SIG-M5 treated with dmso at 0.1 percent for 504 hours (cell line): ENCODE measurements at regions not wholly inside any gene's neighbourhood (a gene's known extent, or its start where the extent isn't known, plus 50 kb on each side); places are given as distances from the start of the nearest gene placed in this dataset.
A peak's percentile ranks its signal among the peaks of the same experiment; 100 is the strongest.

ENCODE experiments used
- DNase-seq: peaks from one replicate; lab custom pipeline; 2025; ENCODE audit not compliant: unreplicated experiment; lab: John Stamatoyannopoulos, UW

DNA sequence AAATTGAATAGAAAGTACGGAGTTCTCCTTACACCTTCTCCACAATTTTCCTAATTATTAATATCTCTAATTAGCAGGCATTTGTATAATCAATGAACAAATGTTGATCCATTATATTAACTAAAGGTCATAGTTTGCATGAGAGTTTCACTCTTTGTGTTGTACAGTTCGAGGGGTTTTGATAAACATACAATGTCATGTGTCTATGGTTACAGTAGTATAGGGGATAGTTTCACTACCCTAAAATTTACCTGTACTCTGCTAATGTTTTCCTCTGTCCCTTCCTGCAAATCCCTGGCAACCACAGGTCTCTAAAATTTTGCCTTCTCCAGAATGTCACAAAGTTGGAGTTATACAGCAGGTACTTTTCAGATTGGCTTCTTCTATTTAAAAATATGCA, 1199.8 kb upstream of the GJE1 start:
- DNase-seq = no peak

DNA sequence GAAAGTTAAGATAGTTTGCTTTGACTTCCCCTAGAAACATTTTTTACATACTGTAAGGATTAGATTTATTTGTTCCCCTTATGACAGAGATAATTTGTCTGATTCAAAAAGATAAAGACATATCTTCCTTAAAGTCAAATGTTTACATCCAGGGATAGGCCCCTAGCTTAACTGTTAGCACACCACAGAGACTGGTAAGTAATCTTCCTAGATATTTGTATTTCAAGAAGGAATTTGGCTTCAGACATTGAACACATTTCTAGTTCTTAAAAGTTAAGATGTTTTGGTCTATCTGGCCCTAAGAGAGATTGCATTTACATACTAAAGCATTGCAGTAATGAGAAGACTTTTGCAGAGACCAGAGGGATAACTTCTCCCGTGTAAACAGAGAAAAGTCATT, 1201.1 kb upstream of the GJE1 start:
- no peak for DNase-seq

DNA sequence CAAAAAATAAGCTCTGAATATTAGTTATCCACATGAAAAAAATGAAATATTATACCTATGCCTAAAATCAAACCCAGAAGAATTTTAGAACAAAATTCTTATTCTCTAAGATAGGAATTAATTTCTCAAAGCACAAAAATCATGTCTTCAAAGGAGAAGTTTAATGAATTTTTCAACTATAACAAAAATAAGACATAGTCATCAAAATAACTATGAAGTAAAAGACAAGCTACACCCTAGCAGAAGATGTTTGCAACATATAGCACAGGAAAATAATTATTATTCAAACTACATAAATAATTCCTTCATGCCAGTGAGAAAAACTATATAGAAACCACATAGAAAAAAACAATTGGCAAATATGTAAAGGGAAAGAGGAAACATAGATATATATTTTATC, 1203.6 kb upstream of the GJE1 start:
- no peak for DNase-seq

DNA sequence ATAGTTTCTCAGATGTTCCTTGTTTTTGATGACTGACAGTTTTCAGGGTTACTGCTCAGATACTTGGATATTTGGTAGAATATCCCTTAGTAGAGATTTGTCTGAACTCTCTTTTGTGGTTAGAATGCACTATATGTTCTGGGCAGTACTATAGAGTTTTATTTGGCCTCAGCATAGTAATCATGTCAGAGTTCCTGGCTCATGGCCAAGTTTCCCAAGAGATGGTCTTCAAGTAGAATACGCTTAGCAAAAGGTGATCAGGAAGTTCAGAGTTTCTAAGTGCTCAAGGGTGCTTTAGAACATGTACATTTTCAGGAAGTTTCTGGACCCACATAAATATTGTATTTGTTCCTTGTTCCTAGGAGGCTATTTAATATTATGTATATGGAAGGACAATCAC, 1209.7 kb upstream of the GJE1 start:
- DNase-seq = no peak

DNA sequence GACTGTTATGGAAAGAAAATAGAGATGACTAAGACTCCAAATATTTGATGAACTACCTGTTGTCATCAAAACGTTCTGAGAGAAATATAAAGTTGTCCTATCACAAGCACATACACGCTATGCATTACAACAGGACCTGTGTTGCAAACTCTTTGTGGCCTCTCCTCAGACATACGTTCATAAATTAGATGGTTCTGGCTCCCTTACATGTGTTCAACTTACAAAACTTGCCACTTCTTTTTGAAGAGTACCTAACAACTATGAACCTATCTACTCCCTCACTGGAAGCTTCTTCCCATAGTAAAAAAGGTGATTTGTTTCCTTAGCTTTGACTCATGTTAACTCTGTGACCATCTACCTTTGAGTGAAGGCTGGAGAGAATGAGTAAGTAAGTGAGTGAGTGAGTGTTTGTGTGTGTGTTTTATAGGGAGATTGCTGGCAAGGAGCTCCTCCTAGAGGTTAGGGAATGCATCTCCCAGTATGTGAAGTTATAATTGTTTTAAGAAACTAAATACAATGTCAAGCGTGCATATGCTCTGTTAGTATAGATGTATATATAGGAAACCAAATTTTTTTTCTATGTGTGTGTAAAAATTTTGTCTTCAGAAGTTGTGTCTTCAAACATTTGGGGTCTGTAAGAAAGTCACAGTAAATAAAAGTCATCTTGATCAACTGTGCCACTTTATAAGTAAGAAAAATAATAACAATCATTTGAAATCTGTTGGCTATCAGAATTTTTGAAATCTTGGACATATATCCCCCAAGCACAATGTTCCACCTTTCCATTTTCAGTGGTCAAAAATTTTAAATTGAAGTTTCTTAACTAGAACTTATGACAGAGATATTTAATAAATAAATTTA, 1211.1 kb upstream of the GJE1 start:
- DNase-seq = peak; percentile 77

DNA sequence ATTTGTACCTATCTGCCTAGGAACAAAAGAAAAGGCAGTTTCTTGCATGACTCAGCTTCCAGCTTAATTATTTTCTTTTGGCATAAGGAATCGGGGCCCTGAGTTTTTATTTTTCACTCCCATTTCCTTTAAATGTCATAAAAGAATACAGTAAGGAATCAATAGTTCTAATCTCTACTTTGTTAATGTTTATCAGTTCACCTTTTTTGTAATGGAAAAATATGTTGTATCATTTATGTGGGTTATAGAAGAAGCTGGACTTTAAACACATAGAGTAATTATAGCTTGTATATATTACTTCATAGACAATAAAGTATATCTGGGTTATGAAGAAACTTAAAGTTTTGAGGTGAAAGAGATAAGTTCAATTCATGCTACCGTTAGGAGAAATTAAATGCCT, 1214.8 kb upstream of the GJE1 start:
- no peak for DNase-seq

DNA sequence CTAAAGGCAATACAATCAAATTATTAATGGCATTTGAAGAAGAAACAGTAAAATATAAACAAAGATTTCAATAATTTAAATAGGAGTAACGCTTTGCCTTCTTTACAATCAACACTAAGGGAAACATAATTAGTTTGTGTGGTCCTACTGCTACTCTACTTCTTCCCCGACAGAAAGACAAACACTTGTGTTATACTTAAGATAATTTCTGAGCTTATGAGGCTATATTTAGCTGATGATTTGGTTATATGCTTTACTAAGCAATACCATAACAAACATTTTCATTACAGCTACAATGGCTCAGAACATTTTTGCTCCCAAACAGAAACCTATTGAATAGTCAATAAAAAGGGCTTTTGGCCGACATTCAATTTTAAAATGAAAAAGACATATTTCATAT, 1217.2 kb upstream of the GJE1 start:
- no peak for DNase-seq

DNA sequence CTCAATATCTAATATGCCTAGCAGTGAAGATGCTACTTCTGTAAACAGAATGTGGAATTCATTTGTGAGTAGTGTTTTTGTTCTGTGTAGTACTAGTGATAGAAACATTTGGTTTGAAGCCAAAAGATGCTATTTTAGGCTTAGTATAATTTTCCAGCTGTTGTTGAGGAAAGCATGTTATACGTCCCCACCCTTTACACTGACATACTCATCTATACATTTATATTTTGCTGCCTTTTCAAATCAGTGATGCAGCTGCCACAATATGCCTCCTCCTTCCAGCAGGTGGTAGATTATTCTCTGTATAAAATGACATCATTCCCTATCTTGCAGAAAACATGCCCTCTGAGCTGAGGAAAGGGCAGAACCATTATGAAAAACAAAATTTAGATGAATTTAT, 1217.6 kb upstream of the GJE1 start:
- DNase-seq = no peak

DNA sequence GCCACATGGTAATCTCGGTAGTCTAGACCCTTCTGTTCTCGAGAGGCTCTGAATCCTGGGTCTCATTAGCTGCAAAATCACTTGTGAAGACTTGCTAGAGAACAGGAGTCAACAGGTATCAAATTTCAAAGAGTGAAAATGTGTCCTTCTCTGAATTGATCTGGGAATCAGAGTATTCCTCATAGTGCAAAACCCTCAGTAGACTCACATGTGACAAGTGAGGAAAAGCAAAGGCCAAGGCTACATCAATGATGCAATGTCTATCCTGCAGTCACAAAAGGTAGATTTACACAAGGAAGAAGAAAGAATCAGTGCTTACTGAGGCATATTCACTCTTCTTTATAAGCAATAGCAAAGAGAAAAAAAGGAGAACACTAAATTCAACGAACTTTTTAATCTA, 1220.0 kb upstream of the GJE1 start:
- no peak for DNase-seq

DNA sequence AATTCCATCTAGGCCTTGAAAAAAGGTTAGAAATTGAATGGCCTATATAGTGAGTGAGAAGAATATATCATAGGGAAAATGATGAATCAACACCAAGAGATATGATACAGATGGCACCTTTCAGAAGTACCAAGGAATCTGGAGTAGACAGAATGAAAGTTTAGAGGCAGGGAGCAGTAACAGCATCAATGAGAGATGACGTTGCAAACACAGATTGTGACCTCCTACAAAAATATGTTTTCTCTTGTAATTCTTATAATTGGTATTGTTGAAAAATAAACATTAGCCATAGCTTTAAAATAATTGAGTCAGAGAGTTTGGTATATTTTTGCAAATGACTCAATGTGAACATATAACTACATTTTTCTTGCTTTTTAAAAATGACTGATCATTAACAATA, 1223.1 kb upstream of the GJE1 start:
- DNase-seq = no peak

DNA sequence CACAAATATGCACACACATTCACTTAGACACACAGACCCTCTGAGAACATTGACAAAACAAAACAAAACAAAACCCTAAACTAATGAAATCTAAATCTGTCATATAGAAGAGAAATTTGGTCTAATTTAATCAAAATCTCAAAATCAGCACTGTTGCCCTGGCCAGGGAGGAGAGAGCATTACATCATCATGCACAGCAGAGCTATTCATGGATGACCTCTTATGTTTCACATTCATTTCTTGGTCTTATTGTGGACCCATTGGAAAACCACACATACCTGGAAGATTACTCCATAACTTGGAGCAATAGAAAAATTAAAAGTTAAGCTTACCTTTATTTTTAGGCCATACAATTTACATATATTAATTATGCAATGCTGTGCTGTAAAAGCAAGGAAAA, 1223.6 kb upstream of the GJE1 start:
- no peak for DNase-seq

DNA sequence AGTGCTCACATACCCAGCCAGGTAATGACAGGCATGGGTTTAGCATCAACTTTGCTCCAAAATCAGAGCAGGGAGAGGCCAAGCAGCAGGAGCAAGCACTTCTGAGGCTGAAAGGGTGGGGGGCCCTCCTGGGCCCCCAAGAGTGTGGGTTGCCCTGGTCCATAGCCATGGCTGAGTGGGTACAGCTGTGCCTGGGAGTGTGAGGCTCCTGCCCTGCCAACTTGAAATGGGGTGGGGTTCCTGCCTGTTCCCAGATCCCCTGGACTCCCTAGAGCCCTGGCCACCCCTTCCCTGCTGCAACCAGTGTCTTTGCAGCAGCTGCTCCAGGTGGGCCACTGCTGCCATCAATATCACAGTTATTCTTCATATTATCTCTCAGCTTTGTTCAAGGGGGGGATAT, 1224.2 kb upstream of the GJE1 start:
- no peak for DNase-seq

DNA sequence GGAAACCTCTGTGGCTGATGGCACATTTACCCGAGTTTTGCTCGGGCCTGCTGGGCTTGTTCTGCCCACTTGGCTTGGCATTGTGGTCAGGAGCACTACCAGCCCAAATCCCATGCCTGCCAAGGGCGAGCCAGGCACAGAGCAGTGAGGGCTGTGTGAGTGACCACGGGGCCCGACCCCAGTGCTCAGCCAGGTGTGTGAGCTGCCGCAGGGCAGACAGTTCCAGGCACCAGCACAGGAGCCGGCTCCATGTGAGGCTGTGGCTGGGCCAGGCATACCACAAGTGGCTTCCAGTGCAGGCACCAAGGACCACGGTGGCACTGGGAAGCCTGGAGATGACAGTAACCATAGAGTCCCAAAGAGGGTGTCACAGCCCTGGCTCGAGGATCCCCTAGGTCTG, 1225.5 kb upstream of the GJE1 start:
- DNase-seq = no peak

DNA sequence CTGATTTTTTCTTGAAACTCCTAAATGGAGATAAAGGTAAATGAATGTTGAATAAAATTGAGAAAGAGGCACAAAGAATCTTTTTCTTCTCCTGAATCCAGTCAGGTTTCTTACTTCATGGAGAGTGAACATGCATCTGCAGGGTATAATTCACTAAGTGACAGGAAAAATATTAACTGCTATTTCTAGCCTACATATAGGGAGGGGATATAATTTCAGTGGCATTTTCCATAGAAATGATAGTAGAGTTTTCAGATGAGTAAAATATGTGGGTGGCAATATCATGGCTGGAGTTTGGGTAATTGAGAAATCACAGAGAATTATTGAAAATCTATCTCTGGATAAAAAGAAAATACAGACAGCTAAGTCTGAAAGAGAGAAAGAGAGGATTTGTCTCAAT, 1227.0 kb upstream of the GJE1 start:
- no peak for DNase-seq

DNA sequence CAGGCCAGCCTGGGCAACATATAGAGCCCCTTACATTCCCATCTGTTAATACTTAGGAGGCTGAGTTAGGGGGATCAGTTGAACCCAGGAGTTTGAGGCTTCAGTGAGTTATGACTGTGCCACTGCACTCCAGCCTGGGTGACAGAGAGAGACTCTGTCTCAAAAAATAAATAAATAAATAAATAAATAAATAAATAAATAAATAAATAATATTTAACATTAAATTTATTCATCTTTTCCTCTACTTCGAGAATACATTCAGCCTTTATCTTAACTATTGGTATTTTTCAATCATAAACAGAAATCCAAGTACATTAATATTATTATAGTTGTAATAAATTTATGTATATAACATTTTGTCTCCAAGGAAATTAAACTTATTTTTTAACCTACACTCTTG, 1227.7 kb upstream of the GJE1 start:
- DNase-seq = no peak

DNA sequence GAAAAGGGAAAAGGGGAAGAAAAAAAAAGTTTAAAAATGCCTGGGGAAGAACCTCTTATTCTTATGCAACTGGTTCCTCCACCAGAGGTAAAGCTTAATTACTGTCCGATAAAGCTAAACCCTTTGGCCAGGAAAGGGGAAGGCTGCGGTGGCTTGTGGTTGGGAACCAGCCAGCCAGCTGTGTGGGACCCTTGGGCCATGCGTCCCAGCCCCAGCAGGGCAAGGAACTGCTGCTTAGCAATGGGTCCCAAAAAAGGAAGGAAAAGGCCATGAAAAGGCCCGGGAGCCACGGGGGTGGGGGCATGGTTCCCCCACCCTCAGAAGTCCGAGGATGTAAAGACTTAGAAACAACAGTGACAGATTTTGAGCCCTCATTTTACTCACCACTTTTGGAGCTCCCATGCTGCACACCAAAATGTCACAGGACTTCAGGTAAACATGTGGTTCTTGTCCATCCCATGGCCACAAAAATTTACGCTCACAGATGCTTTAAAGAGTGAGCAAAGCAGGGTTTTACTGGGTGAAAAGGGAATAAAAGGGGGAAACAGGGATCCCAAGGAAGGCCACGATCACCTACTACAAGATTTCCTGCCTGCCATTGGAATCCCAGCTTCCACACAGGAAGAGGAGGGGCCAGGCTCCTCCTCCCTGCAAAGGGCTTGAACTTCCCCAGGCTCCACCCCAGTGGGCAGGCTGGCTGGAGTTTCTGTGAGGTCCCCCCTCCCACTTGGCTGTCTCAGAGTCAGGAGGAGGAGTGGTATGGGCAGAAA, 1234.7 kb upstream of the GJE1 start:
- DNase-seq = peak; percentile 42

DNA sequence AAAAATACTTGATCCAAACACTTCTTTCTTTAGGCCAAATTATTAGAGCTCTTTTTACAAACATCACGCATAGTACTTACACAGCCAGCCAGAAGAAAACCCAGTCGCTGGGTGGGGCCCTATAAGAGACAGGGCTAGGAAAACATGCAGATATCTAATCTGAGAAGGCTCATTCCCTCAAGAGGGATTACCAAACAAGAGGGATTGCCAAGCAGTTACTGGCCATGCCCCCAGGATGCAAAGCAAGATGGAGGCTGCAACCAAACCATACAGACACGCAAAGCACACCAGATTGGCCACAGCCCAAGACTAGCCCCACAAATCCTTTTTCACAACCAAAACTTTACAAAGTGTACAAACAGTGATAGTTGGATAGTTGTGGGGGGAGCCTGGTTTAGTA, 1235.4 kb upstream of the GJE1 start:
- peak; percentile 42 for DNase-seq

DNA sequence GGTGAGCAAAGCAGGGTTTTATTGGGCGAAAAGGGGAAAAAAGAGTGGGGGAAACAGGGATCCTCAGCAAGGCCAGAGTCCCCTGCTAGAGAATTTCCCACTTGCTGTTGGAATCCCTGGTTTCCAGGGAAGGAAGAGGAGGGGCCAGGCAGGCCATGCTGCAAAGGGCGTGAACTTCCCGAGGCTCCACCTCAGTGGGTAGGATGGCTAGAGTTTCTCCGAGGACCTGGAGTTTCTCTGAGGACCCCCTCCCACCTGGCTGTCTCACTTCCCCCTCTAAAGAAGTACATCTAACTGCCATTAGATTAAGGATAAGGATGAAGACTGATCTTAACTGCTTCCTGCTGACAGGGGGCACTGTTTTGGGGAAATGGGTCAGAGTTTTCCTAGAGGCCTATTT, 1239.3 kb upstream of the GJE1 start:
- DNase-seq = no peak

DNA sequence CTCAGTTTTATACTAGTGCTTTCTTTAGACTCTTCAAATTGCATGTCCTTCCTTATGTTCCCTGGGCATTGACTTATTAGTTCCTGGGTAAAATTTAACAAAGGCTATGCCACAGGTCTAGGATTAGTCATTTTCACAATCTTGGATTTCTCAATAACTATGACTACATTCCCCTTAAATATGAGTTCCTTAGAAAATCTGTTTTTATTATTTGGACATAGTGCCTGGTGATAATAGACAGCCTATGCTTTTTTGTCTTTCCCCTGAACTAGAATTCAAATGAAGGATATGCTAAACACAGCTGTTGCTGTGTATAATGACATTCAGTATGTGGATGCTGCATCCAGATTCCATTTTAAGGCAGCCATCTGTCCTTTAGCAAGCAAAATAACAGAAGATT, 1252.8 kb upstream of the GJE1 start:
- no peak for DNase-seq

DNA sequence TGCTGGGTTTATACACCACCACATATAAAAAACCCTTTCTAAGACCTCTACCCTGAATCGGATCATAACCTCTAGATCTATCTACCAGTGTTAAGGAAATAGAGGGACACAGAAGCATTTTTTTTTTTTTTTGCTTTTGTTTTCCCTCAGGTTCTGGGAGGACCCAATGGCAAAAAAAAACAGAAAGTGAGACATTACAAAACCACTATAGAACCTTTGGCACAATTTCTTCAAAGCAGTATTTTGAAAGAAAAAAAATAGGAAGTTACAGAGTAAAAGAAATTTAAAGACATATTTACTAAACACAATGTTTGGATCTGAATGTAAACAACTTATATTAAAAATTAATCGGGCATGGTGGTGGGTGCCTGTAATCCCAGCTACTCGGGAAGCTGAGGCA, 1258.7 kb upstream of the GJE1 start:
- no peak for DNase-seq

DNA sequence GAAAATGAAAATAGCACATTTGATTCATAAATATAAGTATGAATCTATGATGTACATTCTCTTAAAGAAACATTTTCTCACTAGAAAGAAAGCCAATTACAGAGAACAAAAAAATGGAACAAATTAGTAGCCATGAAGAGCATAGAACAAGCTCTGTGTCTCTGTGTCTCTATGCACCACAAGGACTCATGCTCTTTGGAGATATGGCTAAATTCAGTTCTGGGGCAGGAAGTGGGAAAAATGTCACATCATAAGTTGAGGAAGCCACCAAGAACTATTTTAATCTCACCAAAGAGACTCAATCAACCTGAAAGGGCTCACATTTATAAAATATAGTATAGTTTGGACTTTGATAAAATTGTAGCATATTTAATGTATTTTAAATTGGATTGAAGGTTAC, 1259.8 kb upstream of the GJE1 start:
- no peak for DNase-seq

DNA sequence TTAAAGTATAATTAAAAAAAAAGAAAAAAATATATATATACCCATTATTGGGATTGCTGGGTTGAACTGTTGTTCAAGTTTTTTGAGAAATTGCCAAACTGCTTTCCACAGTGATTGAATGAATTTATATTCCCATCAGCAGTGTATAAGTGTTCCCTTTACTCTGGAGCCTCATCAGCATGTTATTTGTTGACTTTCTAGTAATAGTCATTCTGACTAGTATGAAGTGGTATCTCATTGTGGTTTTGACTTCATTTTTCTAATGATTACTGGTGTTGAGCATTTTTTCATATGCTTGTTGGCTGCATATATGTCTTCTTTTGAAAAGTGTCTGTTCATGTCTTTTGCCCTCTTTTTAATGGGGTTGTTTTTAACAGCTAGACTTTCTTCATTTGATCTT, 1260.8 kb upstream of the GJE1 start:
- DNase-seq = no peak

DNA sequence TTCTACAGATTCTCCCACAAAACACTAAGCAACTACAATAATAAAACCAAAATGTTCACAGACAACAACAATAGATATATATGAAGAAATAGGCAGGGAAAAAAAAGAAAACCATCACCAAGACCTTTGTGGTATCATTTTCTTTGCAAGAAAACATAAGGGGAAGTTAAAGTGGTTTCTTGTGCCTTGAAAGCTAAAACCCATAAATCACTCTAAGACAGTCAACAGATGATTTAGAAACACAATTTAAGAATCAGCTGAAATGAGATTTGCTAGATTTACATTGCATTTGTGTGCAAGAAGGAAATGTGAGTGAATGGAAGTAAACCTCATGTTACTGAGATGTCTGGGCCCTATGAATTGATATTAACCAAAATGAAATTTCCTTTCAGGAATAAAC, 1265.4 kb upstream of the GJE1 start:
- no peak for DNase-seq
